GM06990 (cell line): ENCODE measurements at regions not wholly inside any gene's neighbourhood (a gene's known extent, or its start where the extent isn't known, plus 50 kb on each side); places are given as distances from the start of the nearest gene placed in this dataset.

Experiments
- DNase-seq: peaks from one replicate; pipeline ENCODE4 v3.0.0-alpha.2; 2011; ENCODE audit not compliant: insufficient read length; ENCODE audit errors: extremely low read depth
- H3K27me3 ChIP-seq: replicated peaks from 2 replicates; pipeline ENCODE4 v1.6.0; 2011; ENCODE audit warnings: low read length; ENCODE audit not compliant: control insufficient read depth, insufficient read depth
- H3K36me3 ChIP-seq: 2 replicates; pipeline ENCODE4 v1.5.1; 2011; ENCODE audit warnings: low read length; ENCODE audit not compliant: control insufficient read depth, insufficient read depth
- H3K4me3 ChIP-seq: replicated peaks from 2 replicates; pipeline ENCODE4 v1.5.1; 2011; ENCODE audit warnings: low read depth, mild to moderate bottlenecking, control low read depth, low read length
- CTCF ChIP-seq: IDR thresholded peaks from 2 replicates; pipeline ENCODE4 v1.5.1; 2011; ENCODE audit warnings: low read length, control low read depth, mild to moderate bottlenecking, inconsistent platforms; ENCODE audit not compliant: insufficient read depth, poor library complexity, severe bottlenecking

GRCh38 chr7:47143339-47143738 is 438.6 kb downstream of the TNS3 start:
- no peak for TF ChIP-seq CTCF
- Histone ChIP-seq H3K36me3 (no peaks in the 10 kb centered on the region), H3K27me3 (no peaks in the 10 kb centered on the region; the same call in 1 of the 2 replicates), H3K4me3 (no peak overlapping the region)
- DNase-seq, result no peak

DNA sequence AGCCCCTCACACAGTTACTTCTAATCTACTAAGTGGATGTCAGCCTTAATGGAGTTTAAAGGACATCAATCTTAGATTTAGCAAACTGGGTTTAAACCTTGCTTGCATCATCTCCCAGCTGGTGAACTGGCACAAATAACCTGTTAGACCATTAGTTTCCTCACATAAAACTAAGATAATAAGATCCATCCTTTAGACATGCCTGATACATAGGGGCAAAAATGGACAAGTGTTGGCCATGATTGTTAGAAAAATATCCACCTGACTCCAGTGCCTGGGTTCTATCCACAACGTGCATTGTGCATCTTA is 439.1 kb downstream of the TNS3 start:
- no peak for TF ChIP-seq CTCF
- no peaks in the 10 kb centered on the region for H3K36me3 ChIP-seq

GRCh38 chr7:47142169-47142866 is 439.6 kb downstream of the TNS3 start:
- no peak overlapping the region for H3K4me3 ChIP-seq
- no peaks in the 10 kb centered on the region for H3K36me3 ChIP-seq
- no peak for DNase-seq
- TF ChIP-seq CTCF, result no peak
- no peaks in the 10 kb centered on the region; the same call in 1 of the 2 replicates for H3K27me3 ChIP-seq

More for the DNA sequence above, 439.1 kb downstream of the TNS3 start:
- H3K4me3 ChIP-seq, result no peak overlapping the region
- DNase-seq, result no peak
- H3K27me3 ChIP-seq, result no peaks in the 10 kb centered on the region; the same call in 1 of the 2 replicates

DNA sequence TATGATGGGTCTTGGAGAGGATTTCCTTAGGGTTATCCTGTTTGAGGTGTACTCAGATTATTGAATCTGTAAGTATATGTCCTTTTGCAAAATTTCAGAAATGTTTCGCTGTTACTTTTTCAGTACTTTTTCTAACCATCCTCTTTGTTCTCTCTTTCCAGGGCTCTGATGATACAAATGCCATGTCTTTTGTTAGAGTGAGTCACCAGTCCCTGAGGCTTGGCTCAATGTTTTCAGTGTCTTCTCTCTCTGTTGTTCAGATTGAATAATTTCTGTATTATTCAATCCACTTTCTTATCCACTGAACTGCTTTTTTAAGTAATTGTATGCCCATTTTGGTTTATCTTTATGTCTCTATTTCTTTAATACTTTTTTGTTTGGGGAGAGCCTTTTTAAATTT is 449.4 kb downstream of the TNS3 start:
- H3K36me3 ChIP-seq, result no peaks in the 10 kb centered on the region
- no peak overlapping the region for H3K4me3 ChIP-seq
- no peak for TF ChIP-seq CTCF
- DNase-seq, result no peak
- no peaks in the 10 kb centered on the region for H3K27me3 ChIP-seq

GRCh38 chr7:47128700-47129099 is 453.2 kb downstream of the TNS3 start:
- Histone ChIP-seq H3K27me3 (no peaks in the 10 kb centered on the region), H3K36me3 (no peaks in the 10 kb centered on the region), H3K4me3 (no peak overlapping the region)
- TF ChIP-seq CTCF, result no peak
- no peak for DNase-seq

- Histone ChIP-seq H3K36me3 (no peaks in the 10 kb centered on the region), H3K27me3 (no peaks in the 10 kb centered on the region), H3K4me3 (no peak overlapping the region)
- no peak for DNase-seq
- no peak for TF ChIP-seq CTCF
Observed at GRCh38 chr7:47125529-47125928, 456.4 kb downstream of the TNS3 start.
